ENCODE measurements at regions not wholly inside any gene's neighbourhood (a gene's known extent, or its start where the extent isn't known, plus 50 kb on each side); places are given as distances from the start of the nearest gene placed in this dataset.

- no peak for DNase-seq
- intact Hi-C loops (cut with micrococcal nuclease), result no loop called here
- Histone ChIP-seq H3K27me3 (ENCODE audit: low read depth) (no peaks in the 10 kb centered on the region), H3K9me3 (replicated peaks) (no peaks in the 10 kb centered on the region), H3K27ac (replicated peaks) (no peak overlapping the region), H3K4me3 (no peak overlapping the region), H3K4me1 (no peaks in the 10 kb centered on the region), H3K36me3 (no peaks in the 10 kb centered on the region)
- no peak for TF ChIP-seq CTCF (IDR thresholded peaks at IDR 0.05; ENCODE audit: borderline replicate concordance)
Measured at GRCh38 chr5:15206133-15206532, 293.8 kb upstream of the FBXL7 start.

GRCh38 chr5:15203376-15203775 lies 296.6 kb upstream of the FBXL7 start:
- Histone ChIP-seq H3K4me3 (no peak overlapping the region), H3K9me3 (replicated peaks) (no peaks in the 10 kb centered on the region), H3K27me3 (ENCODE audit: low read depth) (no peaks in the 10 kb centered on the region), H3K36me3 (no peaks in the 10 kb centered on the region), H3K27ac (replicated peaks) (no peak overlapping the region), H3K4me1 (no peaks in the 10 kb centered on the region)
- no peak for DNase-seq
- intact Hi-C loops (cut with micrococcal nuclease), result no loop called here
- TF ChIP-seq CTCF (IDR thresholded peaks at IDR 0.05; ENCODE audit: borderline replicate concordance), result no peak

DNA sequence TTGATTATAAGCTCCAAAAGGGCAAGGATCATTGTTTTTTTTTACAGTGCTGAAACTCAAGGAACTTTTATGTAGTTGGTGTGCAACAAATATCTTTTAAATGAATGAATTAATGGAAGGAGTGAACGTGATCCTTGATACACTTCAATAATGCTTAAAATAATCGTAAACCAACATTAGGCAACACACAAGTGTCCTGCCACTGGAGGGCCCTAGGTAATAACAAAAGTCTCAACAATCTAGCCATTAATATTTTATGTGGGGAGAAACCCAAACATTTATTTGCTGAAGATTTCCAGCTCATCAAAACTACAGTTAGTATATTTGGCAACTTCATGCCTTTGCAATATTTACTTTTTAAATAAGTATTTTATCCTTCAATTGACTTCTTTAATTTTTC lies 309.0 kb upstream of the FBXL7 start:
- DNase-seq, result no peak
- TF ChIP-seq CTCF (IDR thresholded peaks at IDR 0.05; ENCODE audit: borderline replicate concordance), result peak; percentile 44
- no peak overlapping the region for H3K4me3 ChIP-seq

GRCh38 chr5:15183520-15183919 lies 311.9 kb upstream of the ANKH start:
- intact Hi-C loops (cut with micrococcal nuclease), result no loop called here
- Histone ChIP-seq H3K27me3 (ENCODE audit: low read depth) (no peaks in the 10 kb centered on the region), H3K9me3 (replicated peaks) (peaks cover 8% of the 10 kb centered on the region), H3K36me3 (no peaks in the 10 kb centered on the region), H3K4me3 (no peak overlapping the region), H3K4me1 (no peaks in the 10 kb centered on the region), H3K27ac (replicated peaks) (no peak overlapping the region)
- TF ChIP-seq CTCF (IDR thresholded peaks at IDR 0.05; ENCODE audit: borderline replicate concordance), result peak; percentile 44
- DNase-seq, result no peak

More for the DNA sequence above, 309.0 kb upstream of the FBXL7 start:
- Histone ChIP-seq H3K27me3 (ENCODE audit: low read depth) (no peaks in the 10 kb centered on the region), H3K9me3 (replicated peaks) (peaks cover under 1% of the 10 kb centered on the region), H3K36me3 (no peaks in the 10 kb centered on the region), H3K4me1 (no peaks in the 10 kb centered on the region), H3K27ac (replicated peaks) (no peak overlapping the region)
- intact Hi-C loops (cut with micrococcal nuclease), result no loop called here

- no peak for DNase-seq
- Histone ChIP-seq H3K27me3 (ENCODE audit: low read depth) (no peaks in the 10 kb centered on the region), H3K4me1 (no peaks in the 10 kb centered on the region), H3K9me3 (replicated peaks) (peaks cover 18% of the 10 kb centered on the region), H3K4me3 (no peak overlapping the region), H3K36me3 (no peaks in the 10 kb centered on the region), H3K27ac (replicated peaks) (no peak overlapping the region)
- intact Hi-C loops (cut with micrococcal nuclease), result no loop called here
- no peak for TF ChIP-seq CTCF (IDR thresholded peaks at IDR 0.05; ENCODE audit: borderline replicate concordance)
Measured at GRCh38 chr5:15170173-15170572, 298.6 kb upstream of the ANKH start.

GRCh38 chr5:15168358-15168757 lies 296.8 kb upstream of the ANKH start:
- TF ChIP-seq CTCF (IDR thresholded peaks at IDR 0.05; ENCODE audit: borderline replicate concordance), result no peak
- Histone ChIP-seq H3K4me1 (no peaks in the 10 kb centered on the region), H3K9me3 (replicated peaks) (peaks cover 11% of the 10 kb centered on the region), H3K27ac (replicated peaks) (no peak overlapping the region), H3K27me3 (ENCODE audit: low read depth) (no peaks in the 10 kb centered on the region), H3K4me3 (no peak overlapping the region), H3K36me3 (no peaks in the 10 kb centered on the region)
- intact Hi-C loops (cut with micrococcal nuclease), result no loop called here
- DNase-seq, result no peak
